Thymus (tissue), 11 donors: ENCODE measurements at regions not wholly inside any gene's neighbourhood (a gene's known extent, or its start where the extent isn't known, plus 50 kb on each side); places are given as distances from the start of the nearest gene placed in this dataset.

Experiments
- DNase-seq, 9 donors: peaks; one replicate each; pipeline ENCODE4 v3.0.0-alpha.2; 2013; ENCODE audit warnings: low spot score in 9 of 9, low read depth in 6 of 9, missing footprints in 1 of 9
- H3K27ac ChIP-seq, 2 donors: one replicate each; pipeline ENCODE4 v1.5.1; 2013; ENCODE audit warnings: control low read depth in 1 of 2, low read depth in 1 of 2, low read length in 1 of 2, mild to moderate bottlenecking in 1 of 2, moderate library complexity in 1 of 2
- H3K27me3 ChIP-seq, 2 donors: one replicate each; pipeline ENCODE4 v1.5.1; 2013; ENCODE audit warnings: low read length in 1 of 2; ENCODE audit not compliant: control insufficient read depth in 2 of 2, insufficient read depth in 1 of 2
- H3K36me3 ChIP-seq, 2 donors: one replicate each; pipeline ENCODE4 v1.5.1; 2013; ENCODE audit warnings: low read length in 1 of 2, mild to moderate bottlenecking in 1 of 2, moderate library complexity in 1 of 2; ENCODE audit not compliant: control insufficient read depth in 2 of 2, insufficient read depth in 2 of 2
- H3K4me1 ChIP-seq, 2 donors: one replicate each; pipeline ENCODE4 v1.5.1; 2013; ENCODE audit warnings: low read length in 2 of 2; ENCODE audit not compliant: control insufficient read depth in 2 of 2, insufficient read depth in 2 of 2
- H3K4me3 ChIP-seq, 2 donors: one replicate each; pipeline ENCODE4 v1.5.1; 2013; ENCODE audit warnings: low read length in 2 of 2, control low read depth in 1 of 2, mild to moderate bottlenecking in 1 of 2
- H3K9me3 ChIP-seq, 2 donors: one replicate each; pipeline ENCODE4 v1.5.1; 2013; ENCODE audit warnings: low read length in 1 of 2, mild to moderate bottlenecking in 1 of 2; ENCODE audit not compliant: control insufficient read depth in 2 of 2, insufficient read depth in 1 of 2
- WGBS: extraction: QIAGEN DNeasy Blood & Tissue Kit; methylation state at CpG from one replicate; pipeline ENCODE4 v1.1.7; 2013; 5-methylcytosine and 5-hydroxymethylcytosine counted together
- donor health status: healthy.

- H3K27ac ChIP-seq = no peak overlapping the region
- 98% methylated on average over 2 of the region's 2 CpGs for WGBS
- DNase-seq = no peak
- no peaks in the 10 kb centered on the region for H3K4me1 ChIP-seq
- H3K36me3 ChIP-seq = no peaks in the 10 kb centered on the region
- no peaks in the 10 kb centered on the region for H3K9me3 ChIP-seq
- no peaks in the 10 kb centered on the region for H3K27me3 ChIP-seq
- H3K4me3 ChIP-seq = no peak overlapping the region
Measured at GRCh38 chr11:25730230-25730629, 601.7 kb upstream of the ANO3 start.

GRCh38 chr11:25733777-25734176 is 598.2 kb upstream of the ANO3 start:
- no peaks in the 10 kb centered on the region for H3K4me1 ChIP-seq
- H3K36me3 ChIP-seq = no peaks in the 10 kb centered on the region
- DNase-seq = no peak
- no peak overlapping the region for H3K27ac ChIP-seq
- no peaks in the 10 kb centered on the region for H3K9me3 ChIP-seq
- H3K4me3 ChIP-seq = no peak overlapping the region
- no peaks in the 10 kb centered on the region for H3K27me3 ChIP-seq
- 45% methylated on average over 2 of the region's 2 CpGs for WGBS

GRCh38 chr11:25734591-25735211 is 597.2 kb upstream of the ANO3 start:
- H3K4me3 ChIP-seq = no peak overlapping the region
- no peak for DNase-seq
- WGBS = 40% methylated on average over 2 of the region's 2 CpGs
- no peaks in the 10 kb centered on the region for H3K36me3 ChIP-seq
- H3K27me3 ChIP-seq = no peaks in the 10 kb centered on the region
- no peaks in the 10 kb centered on the region for H3K4me1 ChIP-seq
- H3K9me3 ChIP-seq = no peaks in the 10 kb centered on the region
- no peak overlapping the region for H3K27ac ChIP-seq

- Histone ChIP-seq H3K9me3 (no peaks in the 10 kb centered on the region), H3K4me1 (no peaks in the 10 kb centered on the region), H3K27me3 (no peaks in the 10 kb centered on the region), H3K36me3 (no peaks in the 10 kb centered on the region), H3K27ac (no peak overlapping the region), H3K4me3 (no peak overlapping the region)
- no peak for DNase-seq
- WGBS = 90% methylated on average over 3 of the region's 3 CpGs
Measured at GRCh38 chr11:25737071-25737675, 594.8 kb upstream of the ANO3 start.

GRCh38 chr11:25741886-25742285 is 590.0 kb upstream of the ANO3 start:
- 48% methylated on average over 1 of the region's 1 CpG for WGBS
- Histone ChIP-seq H3K27me3 (no peaks in the 10 kb centered on the region), H3K9me3 (no peaks in the 10 kb centered on the region), H3K36me3 (no peaks in the 10 kb centered on the region), H3K4me3 (no peak overlapping the region), H3K27ac (no peak overlapping the region), H3K4me1 (no peaks in the 10 kb centered on the region)
- DNase-seq = no peak

- Histone ChIP-seq H3K36me3 (no peaks in the 10 kb centered on the region), H3K9me3 (no peaks in the 10 kb centered on the region), H3K4me3 (no peak overlapping the region), H3K4me1 (no peaks in the 10 kb centered on the region), H3K27me3 (no peaks in the 10 kb centered on the region), H3K27ac (no peak overlapping the region)
- DNase-seq = no peak
Measured at GRCh38 chr11:25742800-25743199, 589.1 kb upstream of the ANO3 start.

- Histone ChIP-seq H3K27ac (no peak overlapping the region), H3K9me3 (peaks cover 0 to 20% of the 10 kb centered on the region in 2 donors), H3K4me3 (no peak overlapping the region), H3K4me1 (no peaks in the 10 kb centered on the region), H3K36me3 (no peaks in the 10 kb centered on the region), H3K27me3 (no peaks in the 10 kb centered on the region)
- DNase-seq = no peak
- 73% methylated on average over 2 of the region's 2 CpGs for WGBS
Measured at GRCh38 chr11:25755381-25755780, 576.5 kb upstream of the ANO3 start.

GRCh38 chr11:25755918-25756584 is 575.9 kb upstream of the ANO3 start:
- Histone ChIP-seq H3K9me3 (peaks cover 0 to 20% of the 10 kb centered on the region in 2 donors), H3K27me3 (no peaks in the 10 kb centered on the region), H3K4me3 (no peak overlapping the region), H3K36me3 (no peaks in the 10 kb centered on the region), H3K27ac (no peak overlapping the region), H3K4me1 (no peaks in the 10 kb centered on the region)
- DNase-seq = no peak
- WGBS = 91% methylated on average over 23 of the region's 23 CpGs

- WGBS = 94% methylated on average over 6 of the region's 6 CpGs
- no peak for DNase-seq
- Histone ChIP-seq H3K27ac (no peak overlapping the region), H3K27me3 (no peaks in the 10 kb centered on the region), H3K36me3 (no peaks in the 10 kb centered on the region), H3K9me3 (peaks cover 0 to 20% of the 10 kb centered on the region in 2 donors), H3K4me3 (no peak overlapping the region), H3K4me1 (no peaks in the 10 kb centered on the region)
Measured at GRCh38 chr11:25758145-25758661, 573.7 kb upstream of the ANO3 start.
